PC-3 (cell line): ENCODE measurements at regions not wholly inside any gene's neighbourhood (a gene's known extent, or its start where the extent isn't known, plus 50 kb on each side); places are given as distances from the start of the nearest gene placed in this dataset.

Experiments
- CTCF ChIP-seq: fragments of 300-600 bp; sonication (generic); conservative IDR thresholded peaks from 2 replicates; pipeline ENCODE4 v1.5.1; 2017; ENCODE audit warnings: antibody characterized with exemption, low read depth, mild to moderate bottlenecking, low read length
- EZH2 ChIP-seq: fragments of 300-600 bp; sonication (generic); IDR thresholded peaks from one replicate; pipeline ENCODE4 v1.6.1; 2017; ENCODE audit warnings: antibody characterized with exemption, mild to moderate bottlenecking, low read length; ENCODE audit not compliant: unreplicated experiment

GRCh38 chr3:1501406-1502115, 408.7 kb downstream of the CNTN6 start:
- no peak for TF ChIP-seq CTCF
- TF ChIP-seq EZH2: no peak
